ENCODE measurements at regions not wholly inside any gene's neighbourhood (a gene's known extent, or its start where the extent isn't known, plus 50 kb on each side); places are given as distances from the start of the nearest gene placed in this dataset.

DNA sequence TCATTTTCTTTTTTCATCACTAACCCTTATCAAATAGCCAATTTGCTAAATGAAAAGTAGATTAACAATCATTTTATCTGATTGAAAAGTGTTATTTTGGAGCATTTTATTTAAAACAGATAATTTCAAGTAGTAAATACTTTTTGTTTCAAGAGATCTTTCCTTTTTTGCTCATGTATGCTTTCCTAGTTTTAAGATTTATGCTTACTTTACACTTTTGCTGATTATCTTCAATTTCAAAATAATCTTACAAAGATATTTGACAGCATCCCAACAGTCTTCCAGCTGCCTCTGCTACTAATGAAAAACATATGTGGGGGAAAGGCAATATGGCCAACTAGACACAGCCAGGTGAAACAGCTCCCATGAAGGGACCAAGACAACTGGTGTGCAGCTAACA, 1027.3 kb upstream of the CDH9 start:
- H3K9me3 ChIP-seq (ENCODE audit: control insufficient read depth, low read length, poor library complexity, severe bottlenecking) = no peaks in the 10 kb centered on the region
- no peaks in the 10 kb centered on the region for H3K36me3 Mint-ChIP-seq (ENCODE audit: low read depth)
- ATAC-seq (no peak), DNase-seq (no peak)
- no peak overlapping the region for H3K27ac Mint-ChIP-seq
- no peaks in the 10 kb centered on the region for H3K4me1 Mint-ChIP-seq
- no peaks in the 10 kb centered on the region for H3K27me3 Mint-ChIP-seq
- H3K4me3 Mint-ChIP-seq = no peak overlapping the region

DNA sequence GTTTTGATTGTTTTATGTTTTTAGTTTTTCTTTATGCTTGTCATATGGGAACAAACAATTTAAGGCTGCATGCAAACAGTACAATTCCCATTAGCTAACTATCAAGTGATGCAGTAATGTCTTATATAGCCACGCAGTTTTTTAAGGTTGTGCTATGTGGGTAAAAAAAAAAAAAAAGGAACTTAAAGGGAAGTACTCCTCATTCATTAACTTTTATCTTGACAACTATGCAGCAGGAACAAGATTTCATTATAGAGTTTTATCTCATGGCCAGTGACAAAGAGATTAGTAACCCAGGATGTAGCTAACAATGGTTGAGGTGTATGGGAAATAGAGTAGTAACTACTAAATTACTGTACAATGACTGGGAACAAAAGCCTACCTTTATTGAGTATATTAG, 1008.2 kb upstream of the CDH9 start:
- no peak overlapping the region for H3K27ac Mint-ChIP-seq
- H3K36me3 Mint-ChIP-seq (ENCODE audit: low read depth) = no peaks in the 10 kb centered on the region
- ATAC-seq = no peak
- no peak for DNase-seq
- H3K4me1 Mint-ChIP-seq = no peaks in the 10 kb centered on the region
- H3K27me3 Mint-ChIP-seq = no peaks in the 10 kb centered on the region
- no peaks in the 10 kb centered on the region for H3K9me3 ChIP-seq (ENCODE audit: control insufficient read depth, low read length, poor library complexity, severe bottlenecking)
- H3K4me3 Mint-ChIP-seq = no peak overlapping the region

DNA sequence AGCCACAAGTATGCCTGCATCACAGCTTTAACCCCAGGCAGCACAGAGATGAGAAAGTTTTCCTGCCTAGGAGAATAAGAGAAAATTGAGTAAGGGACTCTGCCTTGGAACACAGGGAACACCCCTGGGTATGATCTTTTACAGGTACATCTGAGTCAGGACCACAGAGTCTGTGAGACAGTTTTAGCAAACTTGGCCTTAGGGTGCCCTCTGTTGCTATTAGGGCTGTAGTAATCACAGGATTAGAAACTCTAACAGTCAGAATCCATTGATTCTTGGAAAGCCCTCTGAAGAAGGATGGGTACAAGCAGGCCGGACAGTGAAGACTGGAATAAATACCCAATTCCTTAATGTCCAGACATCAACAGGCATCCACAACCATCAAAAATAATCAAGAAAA, 989.5 kb upstream of the CDH9 start:
- no peak overlapping the region for H3K4me3 Mint-ChIP-seq
- no peaks in the 10 kb centered on the region for H3K27me3 Mint-ChIP-seq
- no peaks in the 10 kb centered on the region for H3K36me3 Mint-ChIP-seq (ENCODE audit: low read depth)
- no peaks in the 10 kb centered on the region for H3K9me3 ChIP-seq (ENCODE audit: control insufficient read depth, low read length, poor library complexity, severe bottlenecking)
- H3K27ac Mint-ChIP-seq = no peak overlapping the region
- DNase-seq = no peak
- no peaks in the 10 kb centered on the region for H3K4me1 Mint-ChIP-seq
- ATAC-seq = no peak

DNA sequence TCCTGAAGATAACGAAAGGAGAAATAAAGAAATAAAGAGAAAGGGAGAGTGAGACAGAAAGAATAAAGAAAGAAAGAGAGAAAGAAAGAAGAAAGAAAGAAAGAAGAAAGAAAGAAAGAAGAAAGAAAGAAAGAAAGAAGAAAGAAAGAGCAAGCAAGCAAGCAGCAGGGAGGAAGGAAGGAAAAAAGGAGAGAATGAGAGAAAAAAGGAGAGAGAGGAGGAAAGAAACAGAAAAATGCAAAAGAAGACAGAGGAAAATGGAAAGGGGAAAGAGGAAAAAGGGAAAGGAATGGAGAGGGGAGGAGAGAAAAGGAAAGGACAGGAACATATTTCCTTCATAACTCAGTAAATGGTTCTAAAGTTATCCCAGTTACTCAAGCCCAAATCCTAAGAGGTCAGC, 978.8 kb upstream of the CDH9 start:
- H3K9me3 ChIP-seq (ENCODE audit: control insufficient read depth, low read length, poor library complexity, severe bottlenecking) = no peaks in the 10 kb centered on the region
- H3K4me3 Mint-ChIP-seq = no peak overlapping the region
- ATAC-seq = no peak
- no peaks in the 10 kb centered on the region for H3K36me3 Mint-ChIP-seq (ENCODE audit: low read depth)
- H3K27ac Mint-ChIP-seq = no peak overlapping the region
- no peaks in the 10 kb centered on the region for H3K27me3 Mint-ChIP-seq
- no peak for DNase-seq
- no peaks in the 10 kb centered on the region for H3K4me1 Mint-ChIP-seq

DNA sequence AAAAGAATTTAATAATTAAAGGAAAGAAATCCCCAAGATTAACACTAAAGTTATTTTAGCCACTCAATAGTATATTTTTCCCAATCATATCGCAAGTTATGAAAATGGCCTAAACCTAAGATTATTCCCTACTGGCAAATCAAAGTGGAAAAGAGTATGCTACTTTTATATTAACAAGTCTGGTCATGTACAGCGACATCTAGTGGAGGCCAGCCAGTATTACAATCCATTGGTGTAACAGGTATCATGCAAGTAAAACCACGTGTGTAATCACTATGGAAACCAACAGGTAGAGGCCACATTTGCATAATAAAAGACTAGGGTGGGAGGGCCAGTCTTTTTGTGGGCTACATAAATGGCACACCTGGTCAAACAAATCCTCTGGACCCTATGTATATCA, 976.4 kb upstream of the CDH9 start:
- Mint-ChIP-seq H3K27ac (no peak overlapping the region), H3K4me1 (no peaks in the 10 kb centered on the region), H3K27me3 (no peaks in the 10 kb centered on the region), H3K4me3 (no peak overlapping the region), H3K36me3 (ENCODE audit: low read depth) (no peaks in the 10 kb centered on the region)
- no peaks in the 10 kb centered on the region for H3K9me3 ChIP-seq (ENCODE audit: control insufficient read depth, low read length, poor library complexity, severe bottlenecking)
- ATAC-seq (no peak), DNase-seq (no peak)

DNA sequence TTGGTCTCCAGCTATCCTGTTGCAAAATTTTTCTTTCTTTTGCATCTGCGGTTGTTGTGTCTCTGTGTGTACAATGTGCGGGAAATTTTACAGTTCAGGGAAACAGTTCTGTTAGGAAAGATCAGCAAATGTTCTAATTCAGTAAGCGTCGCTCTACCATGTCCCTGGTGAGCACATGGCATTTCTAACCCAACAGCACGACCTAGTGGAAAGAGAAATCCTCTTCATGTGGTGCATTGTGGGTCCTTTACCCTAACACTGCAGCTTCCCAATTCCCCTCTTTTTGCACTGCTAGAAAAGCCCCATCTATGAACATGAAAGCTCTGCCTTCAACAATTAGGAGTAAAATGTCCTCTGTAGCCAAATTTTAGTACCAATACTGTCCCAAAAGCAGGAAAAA, 974.2 kb upstream of the CDH9 start:
- ATAC-seq = no peak
- no peaks in the 10 kb centered on the region for H3K9me3 ChIP-seq (ENCODE audit: control insufficient read depth, low read length, poor library complexity, severe bottlenecking)
- Mint-ChIP-seq H3K36me3 (ENCODE audit: low read depth) (no peaks in the 10 kb centered on the region), H3K27ac (no peak overlapping the region), H3K4me3 (no peak overlapping the region), H3K27me3 (no peaks in the 10 kb centered on the region), H3K4me1 (no peaks in the 10 kb centered on the region)
- DNase-seq = no peak

DNA sequence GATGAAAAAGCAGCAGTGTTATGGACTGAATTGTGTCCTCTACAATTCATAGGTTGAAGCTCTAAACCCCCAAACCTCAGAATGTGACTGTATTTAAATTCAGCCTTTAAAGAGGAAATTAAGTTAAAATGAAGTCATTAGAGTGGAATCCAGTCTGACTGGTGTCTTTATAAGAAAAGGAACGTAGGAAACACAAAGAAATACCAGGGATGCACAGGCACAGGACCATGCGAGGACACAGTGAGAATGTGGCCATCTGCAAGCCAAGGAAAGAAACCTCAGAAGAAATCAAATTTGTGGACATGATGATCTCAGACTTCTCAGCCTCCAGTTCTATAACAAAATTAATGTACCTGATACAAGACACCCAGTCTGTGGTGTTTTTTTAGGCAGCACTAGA, 971.2 kb upstream of the CDH9 start:
- no peaks in the 10 kb centered on the region for H3K4me1 Mint-ChIP-seq
- no peaks in the 10 kb centered on the region for H3K27me3 Mint-ChIP-seq
- no peak overlapping the region for H3K27ac Mint-ChIP-seq
- H3K4me3 Mint-ChIP-seq = no peak overlapping the region
- DNase-seq = no peak
- no peaks in the 10 kb centered on the region for H3K36me3 Mint-ChIP-seq (ENCODE audit: low read depth)
- H3K9me3 ChIP-seq (ENCODE audit: control insufficient read depth, low read length, poor library complexity, severe bottlenecking) = no peaks in the 10 kb centered on the region
- no peak for ATAC-seq

DNA sequence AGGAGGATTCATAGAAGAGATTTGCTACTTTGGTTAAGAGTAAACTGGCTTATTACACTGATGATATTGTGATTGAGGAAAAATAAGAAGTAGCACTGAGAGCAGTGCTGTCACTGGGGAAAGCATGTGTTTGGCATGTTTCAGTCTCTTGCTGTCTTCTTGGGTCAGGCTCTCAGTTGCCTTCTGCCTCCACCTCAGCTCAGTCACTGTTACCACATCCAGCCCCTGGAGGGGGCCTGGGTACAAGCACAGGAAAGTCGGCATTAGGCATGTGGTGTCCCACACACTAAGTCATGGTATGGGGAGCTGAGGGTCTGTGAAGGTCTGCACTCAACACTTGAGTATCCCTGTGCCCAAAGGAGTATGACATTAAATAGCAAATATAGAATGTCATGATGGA, 958.3 kb upstream of the CDH9 start:
- no peak overlapping the region for H3K27ac Mint-ChIP-seq
- H3K4me3 Mint-ChIP-seq = no peak overlapping the region
- no peaks in the 10 kb centered on the region for H3K4me1 Mint-ChIP-seq
- H3K9me3 ChIP-seq (ENCODE audit: control insufficient read depth, low read length, poor library complexity, severe bottlenecking) = no peaks in the 10 kb centered on the region
- ATAC-seq (no peak), DNase-seq (no peak)
- H3K36me3 Mint-ChIP-seq (ENCODE audit: low read depth) = no peaks in the 10 kb centered on the region
- no peaks in the 10 kb centered on the region for H3K27me3 Mint-ChIP-seq

DNA sequence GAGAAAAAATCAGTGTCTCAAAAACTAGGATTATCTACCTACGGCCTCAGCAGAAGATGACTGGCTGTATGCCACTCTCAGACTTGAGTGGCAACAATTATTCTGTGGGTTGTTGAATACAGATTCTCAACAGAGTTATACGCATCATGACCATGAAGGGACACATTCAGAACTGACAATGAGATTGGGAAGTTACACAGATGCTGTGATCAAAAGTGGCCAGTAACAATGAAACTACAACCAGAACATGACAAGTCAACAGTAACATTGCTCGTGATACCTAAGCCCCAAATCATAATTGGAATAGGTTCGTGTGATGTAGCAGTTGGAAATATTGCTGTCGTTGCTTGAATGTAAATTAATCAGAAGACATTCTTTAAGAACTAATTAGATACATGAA, 957.5 kb upstream of the CDH9 start:
- no peak overlapping the region for H3K4me3 Mint-ChIP-seq
- H3K9me3 ChIP-seq (ENCODE audit: control insufficient read depth, low read length, poor library complexity, severe bottlenecking) = no peaks in the 10 kb centered on the region
- H3K27me3 Mint-ChIP-seq = no peaks in the 10 kb centered on the region
- no peak for ATAC-seq
- H3K36me3 Mint-ChIP-seq (ENCODE audit: low read depth) = no peaks in the 10 kb centered on the region
- DNase-seq = no peak
- H3K4me1 Mint-ChIP-seq = no peaks in the 10 kb centered on the region
- H3K27ac Mint-ChIP-seq = no peak overlapping the region

DNA sequence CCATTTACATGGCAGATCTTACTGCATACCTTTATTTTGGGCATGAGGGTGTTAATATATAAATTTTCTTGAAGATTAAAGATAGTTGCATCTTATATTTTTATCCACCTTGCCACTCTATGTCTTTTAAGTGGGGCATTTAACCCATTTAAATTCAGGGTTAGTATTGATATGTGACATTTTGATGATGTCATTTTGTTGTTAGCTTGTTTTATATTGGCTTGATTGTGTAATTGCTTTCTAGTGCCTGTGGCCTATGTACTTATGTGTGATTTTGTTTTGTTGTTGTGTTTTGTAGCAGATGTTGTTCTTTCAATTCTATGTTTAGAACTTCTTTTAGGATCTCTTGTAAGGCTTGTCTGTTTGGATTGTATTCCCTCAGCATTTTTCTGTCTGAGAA, 939.9 kb upstream of the CDH9 start:
- ATAC-seq = no peak
- Mint-ChIP-seq H3K4me1 (no peaks in the 10 kb centered on the region), H3K27ac (no peak overlapping the region), H3K27me3 (no peaks in the 10 kb centered on the region), H3K36me3 (ENCODE audit: low read depth) (no peaks in the 10 kb centered on the region), H3K4me3 (no peak overlapping the region)
- no peak for DNase-seq
- H3K9me3 ChIP-seq (ENCODE audit: control insufficient read depth, low read length, poor library complexity, severe bottlenecking) = no peaks in the 10 kb centered on the region

DNA sequence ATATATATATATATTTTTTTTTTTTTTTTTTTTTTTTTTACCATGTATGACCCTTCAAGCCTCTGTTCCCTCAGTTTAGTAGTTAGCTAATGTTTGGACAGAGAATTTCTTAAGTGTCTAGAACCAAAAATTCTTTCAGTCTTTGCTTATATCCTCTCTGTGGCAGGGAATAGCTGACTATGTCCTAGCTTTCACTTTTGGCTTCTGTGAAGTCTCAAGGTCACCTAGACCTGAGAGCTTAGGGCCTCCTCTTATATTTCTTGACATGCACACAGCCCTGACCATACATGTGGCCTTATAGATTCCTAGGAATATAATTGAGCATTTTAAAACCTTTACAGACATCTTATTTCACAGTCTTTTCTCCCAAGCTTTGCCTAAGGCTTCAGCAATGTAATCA, 930.8 kb upstream of the CDH9 start:
- no peak for DNase-seq
- ATAC-seq = no peak
- H3K36me3 Mint-ChIP-seq (ENCODE audit: low read depth) = no peaks in the 10 kb centered on the region
- no peaks in the 10 kb centered on the region for H3K27me3 Mint-ChIP-seq
- H3K27ac Mint-ChIP-seq = no peak overlapping the region
- peaks cover 6% of the 10 kb centered on the region for H3K9me3 ChIP-seq (ENCODE audit: control insufficient read depth, low read length, poor library complexity, severe bottlenecking)
- no peak overlapping the region for H3K4me3 Mint-ChIP-seq
- H3K4me1 Mint-ChIP-seq = no peaks in the 10 kb centered on the region

DNA sequence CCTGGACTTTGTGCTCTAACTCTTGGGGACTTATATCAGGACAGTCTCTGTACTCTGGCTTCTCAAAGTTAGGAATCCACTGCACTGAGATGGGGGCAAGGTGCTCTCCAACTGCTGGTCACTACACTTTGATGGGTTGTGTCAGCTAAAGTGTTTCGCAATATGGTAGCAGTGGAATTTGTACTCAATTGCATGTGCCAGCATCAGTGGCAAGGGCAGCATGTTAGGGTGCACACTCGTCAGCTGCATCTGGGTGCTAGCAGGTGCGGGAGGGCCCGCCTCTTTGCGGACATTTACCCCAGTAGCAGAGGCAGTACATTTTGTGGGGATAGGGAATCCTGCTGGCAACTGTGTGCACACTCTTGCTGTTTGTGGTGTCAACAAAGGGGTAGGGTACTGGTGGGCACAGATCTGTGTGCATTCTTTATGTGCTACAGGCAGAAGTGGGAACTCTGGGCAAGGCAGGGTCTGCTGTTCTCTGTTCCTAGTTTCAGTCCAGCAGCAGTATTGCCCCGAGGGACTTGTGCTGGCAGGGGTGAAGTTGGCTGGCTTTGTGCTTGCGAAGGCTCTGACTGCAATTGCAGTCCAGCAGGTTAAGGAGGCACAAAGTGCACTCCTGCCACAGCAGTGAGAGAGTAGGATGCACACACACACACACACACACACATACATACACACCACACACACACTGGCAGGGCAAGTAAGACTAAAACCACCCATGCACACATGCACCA, 924.8 kb upstream of the CDH9 start:
- DNase-seq (no peak), ATAC-seq (no peak)
- Mint-ChIP-seq H3K4me3 (no peak overlapping the region), H3K27me3 (no peaks in the 10 kb centered on the region), H3K27ac (no peak overlapping the region), H3K36me3 (ENCODE audit: low read depth) (no peaks in the 10 kb centered on the region), H3K4me1 (no peaks in the 10 kb centered on the region)
- H3K9me3 ChIP-seq (ENCODE audit: control insufficient read depth, low read length, poor library complexity, severe bottlenecking) = peaks cover 9% of the 10 kb centered on the region

DNA sequence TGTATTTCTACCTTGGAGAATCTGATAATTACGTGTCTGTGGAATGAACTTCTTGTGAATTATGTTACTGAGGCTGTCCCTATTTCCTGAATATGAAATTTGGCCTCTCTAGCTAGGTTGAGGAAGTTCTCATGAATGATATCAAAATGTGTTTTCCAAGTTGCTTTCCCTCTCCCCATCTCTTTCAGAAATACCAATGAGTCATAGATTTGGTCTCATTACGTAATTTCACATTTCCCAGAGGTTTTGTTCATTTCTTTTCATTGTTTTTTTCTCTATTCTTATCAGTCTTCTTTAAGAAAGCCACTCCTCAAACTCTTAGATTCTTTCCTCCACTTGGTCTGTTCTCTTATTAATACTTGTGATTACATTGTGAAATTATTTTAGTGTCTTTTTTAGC, 923.8 kb upstream of the CDH9 start:
- no peaks in the 10 kb centered on the region for H3K36me3 Mint-ChIP-seq (ENCODE audit: low read depth)
- H3K4me1 Mint-ChIP-seq = no peaks in the 10 kb centered on the region
- no peak overlapping the region for H3K27ac Mint-ChIP-seq
- H3K4me3 Mint-ChIP-seq = no peak overlapping the region
- DNase-seq = no peak
- ATAC-seq = no peak
- no peaks in the 10 kb centered on the region for H3K27me3 Mint-ChIP-seq
- H3K9me3 ChIP-seq (ENCODE audit: control insufficient read depth, low read length, poor library complexity, severe bottlenecking) = peaks cover 9% of the 10 kb centered on the region

DNA sequence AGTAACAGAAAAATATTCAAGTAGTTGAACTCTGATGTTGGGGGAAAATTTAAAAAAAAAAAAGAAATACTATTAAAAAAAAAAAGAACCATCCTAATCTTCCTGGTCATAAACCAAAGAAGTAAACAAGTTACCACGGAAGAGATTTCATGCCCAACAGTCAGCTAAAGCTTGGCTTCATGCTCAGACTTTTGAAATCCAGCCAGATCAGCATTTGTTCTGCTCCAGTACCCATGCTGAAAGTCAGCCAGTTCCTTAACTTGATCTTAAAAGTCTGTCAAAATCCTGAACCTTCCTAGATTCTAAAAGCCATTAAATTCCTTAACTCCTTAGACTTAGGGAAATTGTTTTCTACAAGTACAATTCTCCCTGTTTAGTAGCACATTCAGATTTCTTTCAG, 908.7 kb upstream of the CDH9 start:
- no peak for DNase-seq
- Mint-ChIP-seq H3K27me3 (no peaks in the 10 kb centered on the region), H3K4me1 (no peaks in the 10 kb centered on the region), H3K4me3 (no peak overlapping the region), H3K27ac (no peak overlapping the region), H3K36me3 (ENCODE audit: low read depth) (no peaks in the 10 kb centered on the region)
- no peak for ATAC-seq
- H3K9me3 ChIP-seq (ENCODE audit: control insufficient read depth, low read length, poor library complexity, severe bottlenecking) = peaks cover 4% of the 10 kb centered on the region
